ENCODE measurements at regions not wholly inside any gene's neighbourhood (a gene's known extent, or its start where the extent isn't known, plus 50 kb on each side); places are given as distances from the start of the nearest gene placed in this dataset.

GRCh38 chr1:237983496-237983895 is 92.8 kb upstream of the ZP4 start:
- Mint-ChIP-seq H3K36me3 (ENCODE audit: insufficient read depth in 1 of 3, low read depth in 3 of 3) (no peaks in the 10 kb centered on the region), H3K27ac (peak overlapping the region in 1 of 3 experiments; percentile 28; a peak in 1 of 7 replicates), H3K27me3 (ENCODE audit: low read depth) (no peaks in the 10 kb centered on the region), H3K4me1 (peaks cover 6% of the 10 kb centered on the region in 2 experiments), H3K9me3 (no peaks in the 10 kb centered on the region), H3K4me3 (no peak overlapping the region)
- Histone ChIP-seq H3K23ac (ENCODE audit: insufficient read length, low read depth, low read length) (no peak overlapping the region), H2AFZ (ENCODE audit: low read length) (no peak overlapping the region), H3K4me1 (ENCODE audit: insufficient read depth, low read length) (no peaks in the 10 kb centered on the region), H3K79me1 (ENCODE audit: insufficient read depth, low read depth, low read length, poor library complexity, severe bottlenecking) (no peaks in the 10 kb centered on the region), H3K27ac (ENCODE audit: insufficient read length, low read depth, low read length) (no peak overlapping the region), H3K18ac (ENCODE audit: insufficient read length, low read depth, low read length) (no peak overlapping the region), H3K4ac (ENCODE audit: low read depth, low read length) (no peak overlapping the region), H3K27me3 (ENCODE audit: insufficient read depth, low read length) (no peaks in the 10 kb centered on the region), H4K20me1 (ENCODE audit: control insufficient read depth, insufficient read depth, insufficient read length) (no peaks in the 10 kb centered on the region), H3K23me2 (ENCODE audit: insufficient read length, low read depth, low read length, poor library complexity, severe bottlenecking) (no peaks in the 10 kb centered on the region), H2BK5ac (ENCODE audit: insufficient read length, low read length) (no peak overlapping the region), H3K79me2 (ENCODE audit: insufficient read depth, low read length) (no peaks in the 10 kb centered on the region), H3K14ac (ENCODE audit: insufficient read depth, low read length) (no peak overlapping the region), H2AK5ac (ENCODE audit: insufficient read length, low read length) (no peak overlapping the region), H3K56ac (ENCODE audit: insufficient read length, low read depth, low read length) (no peak overlapping the region), H4K5ac (ENCODE audit: insufficient read length, low read depth, low read length) (no peak overlapping the region), H4K91ac (ENCODE audit: insufficient read length, low read depth, low read length) (no peak overlapping the region), H2BK15ac (ENCODE audit: low read depth, low read length) (no peak overlapping the region), H3K4me2 (ENCODE audit: insufficient read depth, insufficient read length, low read length) (no peak overlapping the region), H3K9me3 (ENCODE audit: control insufficient read depth, low read depth, low read length) (no peaks in the 10 kb centered on the region), H3K9ac (ENCODE audit: extremely low read depth, insufficient read length, low read length) (no peak overlapping the region), H3T11ph (ENCODE audit: low read length) (no peak overlapping the region), H2BK120ac (ENCODE audit: low read depth, low read length, poor library complexity, severe bottlenecking) (no peak overlapping the region), H2BK20ac (ENCODE audit: low read depth, low read length, poor library complexity, severe bottlenecking) (no peak overlapping the region), H2BK12ac (ENCODE audit: insufficient read length, low read depth, low read length) (no peak overlapping the region), H4K8ac (replicated peaks; ENCODE audit: insufficient read length, low read depth, low read length) (no peak overlapping the region)
- TF ChIP-seq CTCF (conservative IDR thresholded peaks at IDR 0.05): no peak
- no peak for DNase-seq
- WGBS (ENCODE audit: extremely low coverage, insufficient read length, low lambda C conversion rate): no CpG with 5 or more reads among the region's 2 CpGs
